ENCODE measurements at regions not wholly inside any gene's neighbourhood (a gene's known extent, or its start where the extent isn't known, plus 50 kb on each side); places are given as distances from the start of the nearest gene placed in this dataset.
"Not testable (repeated sequence)": the region's sequence is repeated elsewhere in the genome, so short reads cannot be mapped to it uniquely, and the experiment has no call there.

DNA sequence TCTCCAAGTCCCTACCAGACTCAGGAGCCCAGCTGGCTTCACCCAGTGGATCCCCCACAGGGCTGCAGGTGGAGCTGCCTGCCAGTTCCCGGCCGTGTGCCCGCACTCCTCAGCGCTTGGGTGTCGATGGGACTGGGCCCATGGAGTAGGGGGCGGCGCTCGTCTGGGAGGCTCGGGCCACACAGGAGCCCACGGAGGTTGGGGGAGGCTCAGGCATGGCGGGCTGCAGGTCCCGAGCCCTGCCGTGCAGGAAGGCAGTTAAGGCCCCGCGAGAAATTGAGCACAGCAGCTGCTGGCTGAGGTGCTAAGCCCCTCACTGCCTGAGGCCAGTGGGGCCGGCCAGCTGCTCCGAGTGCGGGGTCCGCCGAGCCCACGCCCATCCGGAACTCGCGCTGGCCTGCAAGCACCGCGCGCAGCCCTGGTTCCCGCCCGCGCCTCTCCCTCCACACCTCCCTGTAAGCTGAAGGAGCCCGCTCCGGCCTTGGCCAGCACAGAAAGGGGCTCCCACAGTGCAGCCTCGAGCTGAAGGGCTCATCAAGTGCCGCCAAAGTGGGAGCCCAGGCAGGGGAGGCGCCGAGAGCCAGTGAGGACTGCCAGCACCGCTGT, 1771.1 kb downstream of the OLFM4 start:
- intact Hi-C loops (cut with DNase I), result no loop called here
- no peak for DNase-seq (ENCODE audit: low spot score)

DNA sequence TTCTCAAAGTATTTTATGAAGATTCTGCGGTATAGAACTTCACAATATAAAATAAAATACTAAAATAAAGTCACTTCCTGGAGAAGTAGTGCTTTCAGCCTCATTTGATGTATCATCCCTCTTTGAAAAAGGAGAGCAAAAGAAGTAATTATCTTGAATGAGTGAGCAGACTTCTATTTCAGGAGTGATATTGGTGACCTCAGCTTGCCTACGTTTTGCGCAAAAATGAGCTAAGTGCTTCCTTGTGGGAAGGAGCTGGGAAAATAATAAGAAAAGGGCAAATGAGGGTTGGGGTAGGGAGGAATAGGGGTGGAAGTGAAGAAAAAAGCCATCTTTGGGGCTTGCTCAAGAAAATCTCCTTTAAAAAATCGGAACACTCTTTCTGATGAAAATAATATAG, 1773.6 kb downstream of the OLFM4 start:
- intact Hi-C loops (cut with DNase I), result no loop called here
- DNase-seq (ENCODE audit: low spot score), result no peak

DNA sequence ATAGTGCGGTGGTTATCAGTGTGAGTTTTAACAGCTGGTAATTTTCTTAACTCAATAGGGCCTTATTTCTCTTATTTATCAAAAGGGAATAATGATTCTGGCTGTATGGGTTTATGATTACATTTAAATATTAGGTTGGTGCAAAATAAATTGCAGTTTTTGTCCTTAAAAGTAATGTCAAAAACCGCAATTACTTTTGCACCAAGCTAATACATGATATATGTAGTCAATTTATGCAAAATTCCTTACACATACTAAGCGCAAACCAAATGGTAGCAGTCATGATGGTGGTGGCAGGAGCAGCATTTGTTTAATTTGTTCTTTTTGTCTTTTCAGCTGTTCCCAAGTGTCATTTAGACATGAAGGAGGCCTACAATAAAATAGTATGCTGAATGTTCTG, 1777.1 kb downstream of the OLFM4 start:
- DNase-seq (ENCODE audit: low spot score), result no peak
- intact Hi-C loops (cut with DNase I), result no loop called here

DNA sequence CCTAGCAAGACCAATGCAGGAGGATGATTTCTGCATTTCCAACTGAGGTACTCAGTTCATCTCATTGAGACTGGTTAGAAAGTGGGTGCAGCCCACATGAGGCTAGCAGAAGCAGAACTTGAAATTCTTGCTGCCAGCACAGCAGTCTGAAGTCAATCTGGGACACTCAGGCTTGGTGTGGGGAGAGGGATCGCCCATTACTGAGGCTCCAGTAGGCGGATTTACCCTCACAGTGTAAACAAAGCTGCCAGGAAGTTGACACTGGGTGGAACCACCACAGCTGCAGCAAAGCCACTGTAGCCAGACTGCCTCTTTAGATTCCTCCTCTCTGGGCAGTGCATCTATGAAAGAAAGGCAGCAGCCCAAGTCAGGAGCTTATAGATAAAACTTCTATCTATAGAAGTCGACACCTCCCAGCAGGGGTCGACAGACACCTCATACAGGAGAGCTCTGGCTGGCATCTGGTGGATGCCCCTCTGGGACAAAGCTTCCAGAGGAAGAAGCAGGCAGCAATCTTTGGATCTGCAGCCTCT, 1793.4 kb downstream of the OLFM4 start:
- intact Hi-C loops (cut with DNase I); DNase-seq (ENCODE audit: low spot score): not testable (repeated sequence)

DNA sequence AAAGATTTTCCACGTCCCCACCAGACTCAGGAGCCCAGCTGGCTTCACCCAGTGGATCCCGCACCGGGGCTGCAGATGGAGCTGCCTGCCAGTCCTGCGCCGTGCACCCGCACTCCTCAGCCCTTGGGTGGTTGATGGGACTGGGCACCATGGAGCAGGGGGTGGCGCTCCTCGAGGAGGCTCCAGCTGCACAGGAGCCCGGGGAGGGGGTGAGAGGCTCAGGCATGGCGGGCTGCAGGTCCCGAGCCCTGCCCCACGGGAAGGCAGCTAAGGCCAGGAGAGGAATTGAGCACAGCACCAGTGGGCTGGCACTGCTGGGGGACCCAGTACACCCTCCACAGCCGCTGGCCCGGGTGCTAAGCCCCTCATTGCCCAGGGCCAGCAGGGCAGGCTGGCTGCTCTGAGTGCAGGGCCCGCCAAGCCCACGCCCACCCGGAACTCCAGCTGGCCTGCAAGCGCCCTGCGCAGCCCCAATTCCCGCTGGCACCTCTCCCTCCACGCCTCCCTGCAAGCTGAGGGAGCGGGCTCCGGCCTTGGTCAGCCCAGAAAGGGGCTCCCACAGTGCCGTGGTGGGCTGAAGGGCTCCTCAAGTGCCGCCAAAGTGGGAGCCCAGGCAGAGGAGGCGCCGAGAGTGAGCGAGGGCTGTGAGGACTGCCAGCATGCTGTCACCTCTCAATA, 1800.9 kb downstream of the OLFM4 start:
- DNase-seq (ENCODE audit: low spot score); intact Hi-C loops (cut with DNase I): not testable (repeated sequence)

DNA sequence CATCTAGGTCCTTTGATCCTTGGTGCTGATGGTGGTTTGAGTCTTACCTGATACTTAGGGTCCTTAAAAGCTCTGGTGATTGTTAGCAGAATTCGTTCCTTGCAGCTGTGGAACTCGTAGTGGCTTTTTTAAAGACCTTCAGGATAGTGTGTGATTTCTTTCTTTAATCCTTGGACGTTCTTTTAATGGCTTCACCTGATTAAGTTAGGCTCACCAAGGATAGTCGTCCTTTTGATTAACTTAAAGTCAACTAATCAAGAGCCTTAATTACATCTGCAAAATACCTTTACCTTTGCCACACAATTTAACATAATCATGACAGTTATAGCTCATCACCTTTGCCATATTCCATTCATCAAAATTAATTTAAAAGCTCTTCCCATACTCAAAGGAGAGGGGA, 1807.7 kb downstream of the OLFM4 start:
- intact Hi-C loops (cut with DNase I), result no loop called here

DNA sequence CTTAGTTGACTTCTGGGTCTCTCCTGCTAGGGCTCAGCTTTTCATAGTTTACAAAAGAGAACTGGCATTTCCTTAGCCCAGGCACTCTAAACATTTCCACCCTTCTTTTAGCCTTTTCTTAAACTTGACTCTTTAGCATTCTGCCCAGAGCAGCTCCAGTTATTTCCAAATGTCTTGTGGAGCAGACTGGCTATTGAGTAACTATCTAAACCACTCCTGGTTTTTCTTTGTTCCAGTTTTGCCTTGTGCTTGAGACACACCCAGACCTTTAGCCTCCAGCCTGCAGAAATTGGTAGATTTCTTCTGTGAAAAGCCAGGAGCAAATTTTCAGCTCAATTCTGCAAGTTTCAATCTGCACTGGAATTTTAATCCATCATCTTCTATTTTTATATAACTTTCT, 1813.1 kb downstream of the OLFM4 start:
- intact Hi-C loops (cut with DNase I), result no loop called here
- DNase-seq (ENCODE audit: low spot score), result no peak

More for the DNA sequence above, 1807.7 kb downstream of the OLFM4 start:
- DNase-seq (ENCODE audit: low spot score), result no peak

DNA sequence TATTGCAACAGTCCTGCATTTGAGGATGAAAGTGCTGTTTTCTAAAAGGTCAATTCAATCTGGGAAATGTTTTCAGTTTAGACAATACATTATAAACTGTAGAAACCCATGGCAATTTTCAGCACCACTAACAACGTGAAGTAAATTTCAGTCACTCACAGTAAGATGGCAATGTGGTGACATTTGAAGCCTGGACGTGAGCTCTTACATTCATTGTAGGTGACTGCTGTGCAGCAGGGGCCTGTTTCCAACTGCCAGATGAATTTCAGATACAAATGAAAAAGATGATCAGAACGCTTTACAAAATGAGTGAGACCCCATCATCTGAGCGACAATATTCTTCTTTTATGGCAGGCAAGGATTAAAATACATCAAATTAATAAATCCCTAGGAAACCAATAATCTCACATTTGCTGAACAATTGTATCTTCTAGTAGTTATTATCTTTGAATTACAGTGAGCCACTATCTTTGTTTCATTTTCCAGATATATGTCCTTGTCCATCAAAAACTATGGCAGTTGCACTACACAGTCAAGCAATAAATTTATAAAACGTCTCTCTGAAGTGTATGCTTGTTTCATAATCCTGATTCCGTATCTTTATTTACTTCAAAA, 1816.8 kb downstream of the OLFM4 start:
- intact Hi-C loops (cut with DNase I), result no loop called here
- DNase-seq (ENCODE audit: low spot score), result no peak

DNA sequence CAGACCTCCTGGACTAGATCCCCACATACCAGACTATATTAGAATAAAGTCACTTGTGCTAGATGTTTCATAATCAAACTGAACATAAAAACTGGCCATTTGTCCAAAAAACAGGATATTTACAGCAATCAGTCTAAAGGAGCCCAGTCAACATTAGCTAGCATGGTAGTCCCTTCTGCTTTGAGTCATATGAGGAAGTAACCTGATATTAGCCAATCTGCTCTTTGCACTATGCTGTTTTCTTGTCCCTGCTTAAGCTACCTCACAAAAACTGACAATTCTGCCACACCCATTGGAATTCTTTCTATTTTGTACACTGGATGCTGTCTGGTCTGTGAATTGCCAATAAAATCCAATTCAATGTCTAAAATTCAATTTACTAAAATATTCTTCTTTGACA, 1824.2 kb downstream of the OLFM4 start:
- intact Hi-C loops (cut with DNase I), result no loop called here

DNA sequence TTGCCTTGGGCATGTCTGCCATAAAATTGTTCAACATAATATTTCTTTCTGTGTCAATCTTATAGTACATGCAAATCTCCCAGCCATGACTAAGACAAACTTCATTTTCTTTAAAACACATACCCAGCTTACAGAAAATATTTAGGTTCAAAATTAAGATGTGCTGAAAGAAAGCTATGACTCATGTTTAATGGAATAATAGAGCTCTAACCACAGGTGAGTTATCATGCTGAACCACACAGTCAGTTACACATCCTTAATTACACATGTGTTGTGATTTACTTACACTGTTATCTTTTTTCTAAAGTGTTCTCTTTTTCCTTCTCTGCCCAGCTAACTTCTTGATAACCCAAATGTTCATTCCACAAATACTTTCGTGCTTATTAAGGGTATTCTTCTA, 1831.2 kb downstream of the OLFM4 start:
- intact Hi-C loops (cut with DNase I), result no loop called here
- no peak for DNase-seq (ENCODE audit: low spot score)

More for the DNA sequence above, 1824.2 kb downstream of the OLFM4 start:
- no peak for DNase-seq (ENCODE audit: low spot score)

DNA sequence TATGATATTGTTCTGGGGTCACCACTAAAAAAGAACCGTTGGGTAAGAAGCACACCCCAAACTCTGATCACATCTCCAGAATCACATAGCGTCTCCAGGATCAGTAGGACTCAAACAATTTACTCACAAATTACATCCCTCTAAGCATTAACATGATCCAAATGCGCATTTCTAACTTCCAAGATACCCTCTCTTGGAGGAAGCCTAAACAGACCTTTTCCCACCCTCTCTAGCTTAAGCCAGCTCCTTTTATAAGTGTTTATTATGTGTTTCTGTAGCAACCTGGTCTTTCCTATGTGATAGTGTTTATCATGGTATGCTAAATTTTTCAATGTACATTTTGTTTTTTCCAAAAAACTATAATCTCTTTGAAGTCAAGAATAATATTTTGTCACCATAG, 1846.5 kb downstream of the OLFM4 start:
- no peak for DNase-seq (ENCODE audit: low spot score)
- intact Hi-C loops (cut with DNase I), result no loop called here

DNA sequence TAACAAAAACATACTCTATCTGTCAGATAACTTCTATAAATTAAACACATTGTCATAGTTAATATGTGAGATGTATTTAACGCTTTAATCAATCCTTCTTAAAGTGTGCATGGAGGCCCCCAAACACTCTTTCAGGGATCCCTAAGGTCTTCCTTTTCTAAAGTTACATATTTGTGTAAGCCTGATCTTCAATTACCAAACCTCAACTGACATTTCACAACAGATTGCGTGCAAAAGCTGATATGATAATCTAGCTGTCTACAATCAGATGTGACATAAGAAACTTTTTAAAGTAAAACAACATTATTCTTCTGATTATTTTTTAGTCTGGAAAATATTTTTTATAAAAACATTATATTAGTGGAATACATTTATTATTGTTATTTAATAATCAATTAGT, 1850.4 kb downstream of the OLFM4 start:
- intact Hi-C loops (cut with DNase I), result no loop called here
- DNase-seq (ENCODE audit: low spot score), result no peak

DNA sequence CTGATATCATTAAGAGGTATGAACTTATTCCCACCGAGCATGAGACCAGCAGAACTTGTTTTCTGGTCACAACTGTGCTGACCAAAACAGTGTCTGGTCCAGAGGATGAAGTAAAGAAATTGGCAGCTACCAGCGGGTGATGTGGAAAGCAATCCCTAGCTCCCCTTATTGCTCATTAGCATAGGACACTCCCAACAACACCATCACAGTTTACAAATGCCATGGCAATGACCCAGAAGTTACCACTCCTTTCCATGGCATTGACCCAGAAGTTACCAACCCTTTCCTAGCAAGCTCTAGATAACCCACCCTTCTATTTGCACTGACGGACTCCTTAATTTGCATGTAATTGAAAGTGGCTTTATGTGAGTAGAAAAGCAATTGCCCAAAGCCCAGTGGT, 1856.1 kb downstream of the OLFM4 start:
- DNase-seq (ENCODE audit: low spot score), result no peak
- intact Hi-C loops (cut with DNase I), result no loop called here

DNA sequence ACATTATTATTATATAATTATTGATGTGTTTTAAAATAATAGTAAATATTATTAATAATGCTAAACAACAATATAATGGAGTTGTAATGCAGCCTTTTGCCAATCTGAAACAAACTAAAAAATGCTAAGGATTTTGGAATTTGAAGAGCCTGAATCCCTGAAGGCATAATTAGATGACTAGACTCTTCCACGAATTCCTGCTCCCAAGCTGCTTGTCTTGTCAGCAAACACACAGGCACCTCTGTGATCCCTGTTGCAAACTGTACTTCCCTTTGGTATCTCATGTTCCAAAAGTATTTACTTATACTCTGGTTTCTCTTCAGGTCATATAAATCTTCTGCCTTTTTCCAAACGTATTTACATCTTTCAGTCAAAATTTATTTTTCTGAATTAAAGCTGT, 1862.4 kb downstream of the OLFM4 start:
- intact Hi-C loops (cut with DNase I), result no loop called here
- DNase-seq (ENCODE audit: low spot score), result no peak

DNA sequence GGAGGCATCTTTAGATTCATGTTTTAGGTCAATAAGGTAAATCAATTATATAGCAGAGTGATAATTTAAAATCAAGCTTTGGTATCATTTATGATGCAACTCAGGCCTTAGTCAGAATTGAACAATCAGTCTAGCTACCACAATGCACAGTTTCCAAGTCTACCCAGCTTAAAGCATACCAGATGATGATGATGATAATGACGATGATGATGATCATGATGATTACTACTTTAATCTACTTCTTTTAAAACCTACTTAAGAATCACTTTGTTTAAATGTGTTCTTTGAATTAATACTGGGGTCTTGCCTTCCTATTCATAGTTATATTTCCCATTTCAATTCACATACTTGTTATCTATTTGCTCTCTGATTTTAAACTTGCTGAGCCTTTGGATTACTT, 1872.7 kb downstream of the OLFM4 start:
- DNase-seq (ENCODE audit: low spot score), result no peak
- intact Hi-C loops (cut with DNase I), result no loop called here

DNA sequence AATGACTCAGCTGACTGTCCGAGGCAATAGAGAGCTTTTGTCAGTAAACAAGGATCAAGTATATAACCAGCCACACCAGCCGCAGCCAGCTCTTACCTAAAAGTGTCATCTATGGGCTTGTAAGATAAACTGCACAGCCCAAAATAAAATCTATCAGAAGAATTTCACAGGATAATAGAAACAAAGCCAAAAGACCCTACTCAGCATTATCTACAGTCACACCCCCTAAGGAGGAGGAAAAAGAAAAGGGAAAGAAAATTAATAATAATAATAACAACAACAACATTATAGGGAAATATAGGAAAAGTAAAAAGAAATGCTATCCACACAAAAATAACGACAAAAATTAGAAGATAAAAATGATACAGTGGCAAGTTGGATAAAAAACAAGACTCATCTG, 1883.8 kb downstream of the OLFM4 start:
- intact Hi-C loops (cut with DNase I), result no loop called here
- DNase-seq (ENCODE audit: low spot score), result no peak

DNA sequence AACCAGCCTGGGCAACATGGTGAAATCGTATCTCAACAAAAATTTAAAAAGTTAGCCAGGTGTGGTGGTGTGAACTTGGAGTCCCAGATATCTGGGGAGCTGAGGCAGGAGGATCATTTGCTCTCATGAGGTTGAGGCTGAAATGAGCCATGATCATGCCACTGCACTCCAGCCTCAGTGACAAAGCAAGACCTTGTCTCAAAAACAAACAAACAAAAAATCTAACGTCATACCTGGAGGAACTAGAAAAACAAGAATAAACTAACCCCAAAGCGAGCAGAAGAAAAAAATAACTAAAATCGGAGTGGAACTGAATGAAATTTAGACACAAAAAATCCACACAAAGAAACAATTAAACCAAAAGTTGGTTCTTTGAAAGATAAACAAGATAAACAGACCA, 1885.1 kb downstream of the OLFM4 start:
- intact Hi-C loops (cut with DNase I), result no loop called here
- no peak for DNase-seq (ENCODE audit: low spot score)

DNA sequence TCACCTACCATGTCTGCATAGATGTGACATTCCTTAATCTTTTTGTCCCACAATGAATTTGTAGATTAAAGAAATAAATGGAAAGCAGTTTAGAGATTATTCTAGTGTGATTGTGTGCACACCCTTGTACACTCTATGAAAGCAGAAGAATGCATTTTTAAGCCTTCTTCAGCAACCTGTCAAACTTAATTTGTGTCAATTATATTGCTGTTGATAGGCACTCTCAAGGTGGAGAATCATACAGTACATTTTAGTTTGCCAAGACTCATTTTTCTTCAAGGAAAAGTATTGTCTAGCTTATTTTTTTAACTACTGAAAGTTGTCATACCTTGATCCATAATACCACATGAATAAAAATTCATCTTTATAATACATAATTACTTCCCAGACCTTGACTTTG, 1898.9 kb downstream of the OLFM4 start:
- intact Hi-C loops (cut with DNase I), result no loop called here
- DNase-seq (ENCODE audit: low spot score), result no peak

DNA sequence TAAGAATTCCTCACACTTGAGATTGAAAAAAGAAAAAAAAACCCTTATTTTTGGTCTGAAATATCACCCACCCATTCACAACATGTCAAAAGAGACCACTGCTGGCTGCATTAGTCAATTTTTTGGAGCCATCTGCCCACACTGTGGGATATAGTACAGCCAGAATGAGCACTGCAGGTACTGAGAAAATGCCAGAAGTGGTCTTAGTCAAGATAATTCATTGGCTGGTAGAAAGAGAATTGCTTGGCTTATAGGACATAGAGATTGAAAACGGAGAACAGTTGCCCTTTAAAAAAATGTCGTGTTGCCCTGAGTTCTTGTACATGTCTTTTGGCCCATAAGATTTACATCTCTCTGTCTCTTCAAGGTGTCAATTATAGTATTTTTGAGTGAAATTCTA, 1899.5 kb downstream of the OLFM4 start:
- no peak for DNase-seq (ENCODE audit: low spot score)
- intact Hi-C loops (cut with DNase I), result no loop called here

DNA sequence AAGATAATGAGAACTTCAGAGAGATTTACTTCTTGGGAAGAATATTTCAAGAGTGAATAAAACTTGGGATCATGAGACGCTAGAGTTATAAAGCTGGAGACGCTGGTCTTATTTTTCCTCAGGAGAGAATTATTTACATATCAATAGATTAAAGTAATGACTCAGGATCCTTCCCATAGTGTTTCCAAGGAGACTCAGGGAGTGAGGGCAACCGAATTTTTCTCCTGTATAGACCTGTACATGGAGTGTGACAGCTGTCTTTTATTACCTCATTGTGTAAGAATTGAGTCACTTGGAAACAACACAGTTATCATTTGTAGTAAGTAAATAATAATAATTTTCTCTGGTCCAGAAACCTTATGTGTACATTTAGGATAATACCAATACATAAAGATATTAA, 1905.5 kb downstream of the OLFM4 start:
- intact Hi-C loops (cut with DNase I), result no loop called here

DNA sequence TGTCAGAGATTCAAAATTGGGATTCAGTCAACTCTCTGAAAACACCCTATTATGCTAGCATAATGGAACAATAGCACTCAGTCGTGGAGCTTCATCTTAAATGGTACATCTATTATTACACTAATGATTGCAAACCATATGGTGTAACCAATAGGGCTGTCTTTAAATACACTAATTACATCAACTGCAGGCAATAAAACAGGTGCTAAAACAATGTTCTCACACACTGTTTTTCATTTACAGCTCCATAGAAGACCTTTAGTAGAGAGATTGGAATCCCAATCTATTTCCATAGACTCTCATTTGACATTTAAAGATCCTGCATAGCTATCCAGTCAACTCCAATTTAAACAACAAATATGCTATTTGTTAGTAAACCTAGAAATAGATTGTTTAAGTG, 1917.4 kb downstream of the OLFM4 start:
- DNase-seq (ENCODE audit: low spot score), result no peak
- intact Hi-C loops (cut with DNase I), result no loop called here

More for the DNA sequence above, 1905.5 kb downstream of the OLFM4 start:
- DNase-seq (ENCODE audit: low spot score), result no peak

Data from cardiac septum (tissue), 1 donor.